ENCODE measurements at regions not wholly inside any gene's neighbourhood (a gene's known extent, or its start where the extent isn't known, plus 50 kb on each side); places are given as distances from the start of the nearest gene placed in this dataset.
"Not testable (repeated sequence)": the region's sequence is repeated elsewhere in the genome, so short reads cannot be mapped to it uniquely, and the experiment has no call there.

- not testable (repeated sequence) for H3K9me3 ChIP-seq (ENCODE audit: control insufficient read depth, insufficient read depth, low read length); H3K4me3 ChIP-seq (ENCODE audit: low read length); H3K36me3 ChIP-seq (ENCODE audit: control insufficient read depth, insufficient read depth, low read length); H3K27ac ChIP-seq (ENCODE audit: low read length); DNase-seq (ENCODE audit: low read depth, low spot score); H3K27me3 ChIP-seq (ENCODE audit: control insufficient read depth, insufficient read depth, low read length); H3K4me1 ChIP-seq (ENCODE audit: control insufficient read depth, insufficient read depth, low read length)
- WGBS (ENCODE audit: insufficient coverage, insufficient read length) = no CpG with 5 or more reads among the region's 1 CpG
These were observed 72.7 kb upstream of the NPIPB12 start for GRCh38 chr16:29578898-29579297.

DNA sequence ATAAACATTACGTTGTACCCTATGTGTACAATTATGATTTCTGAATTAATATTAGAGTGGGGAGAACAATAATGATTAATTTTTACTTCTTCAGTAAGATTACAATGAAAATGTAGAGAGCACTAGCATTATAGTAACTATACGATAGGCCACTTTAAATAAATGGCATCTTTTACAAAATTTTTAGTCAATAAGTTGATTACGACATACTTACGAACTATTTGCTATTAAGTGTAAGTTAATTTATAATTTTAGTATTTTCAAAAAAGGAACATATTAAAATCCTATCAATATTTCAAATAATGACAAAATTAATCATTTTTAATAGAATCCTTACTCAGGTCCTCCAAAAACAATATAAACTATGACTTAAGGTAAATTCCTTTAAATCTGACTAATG is 75.6 kb upstream of the NPIPB12 start:
- H3K27ac ChIP-seq (ENCODE audit: low read length); H3K4me1 ChIP-seq (ENCODE audit: control insufficient read depth, insufficient read depth, low read length); H3K36me3 ChIP-seq (ENCODE audit: control insufficient read depth, insufficient read depth, low read length); H3K27me3 ChIP-seq (ENCODE audit: control insufficient read depth, insufficient read depth, low read length); H3K9me3 ChIP-seq (ENCODE audit: control insufficient read depth, insufficient read depth, low read length); DNase-seq (ENCODE audit: low read depth, low spot score); H3K4me3 ChIP-seq (ENCODE audit: low read length): not testable (repeated sequence)
- WGBS (ENCODE audit: insufficient coverage, insufficient read length) = no CpG with 5 or more reads among the region's 4 CpGs

- not testable (repeated sequence) for H3K27ac ChIP-seq (ENCODE audit: low read length); DNase-seq (ENCODE audit: low read depth, low spot score); H3K27me3 ChIP-seq (ENCODE audit: control insufficient read depth, insufficient read depth, low read length); H3K4me1 ChIP-seq (ENCODE audit: control insufficient read depth, insufficient read depth, low read length); H3K36me3 ChIP-seq (ENCODE audit: control insufficient read depth, insufficient read depth, low read length); H3K9me3 ChIP-seq (ENCODE audit: control insufficient read depth, insufficient read depth, low read length); H3K4me3 ChIP-seq (ENCODE audit: low read length)
- WGBS (ENCODE audit: insufficient coverage, insufficient read length) = no CpG with 5 or more reads among the region's 6 CpGs
These were observed 71.1 kb upstream of the SPN start for GRCh38 chr16:29591919-29592318.

GRCh38 chr16:29594269-29594925 is 68.7 kb upstream of the SPN start:
- peak overlapping the region; percentile 38; the same call in 1 of the 2 replicates for H3K4me3 ChIP-seq (ENCODE audit: low read length)
- not testable (repeated sequence) for H3K36me3 ChIP-seq (ENCODE audit: control insufficient read depth, insufficient read depth, low read length); H3K27ac ChIP-seq (ENCODE audit: low read length); DNase-seq (ENCODE audit: low read depth, low spot score); H3K9me3 ChIP-seq (ENCODE audit: control insufficient read depth, insufficient read depth, low read length); H3K27me3 ChIP-seq (ENCODE audit: control insufficient read depth, insufficient read depth, low read length); H3K4me1 ChIP-seq (ENCODE audit: control insufficient read depth, insufficient read depth, low read length)
- WGBS (ENCODE audit: insufficient coverage, insufficient read length) = no CpG with 5 or more reads among the region's 38 CpGs

GRCh38 chr16:29594926-29595838 is 67.9 kb upstream of the SPN start:
- WGBS (ENCODE audit: insufficient coverage, insufficient read length) = no CpG with 5 or more reads among the region's 91 CpGs
- not testable (repeated sequence) for H3K9me3 ChIP-seq (ENCODE audit: control insufficient read depth, insufficient read depth, low read length); H3K4me1 ChIP-seq (ENCODE audit: control insufficient read depth, insufficient read depth, low read length)

DNA sequence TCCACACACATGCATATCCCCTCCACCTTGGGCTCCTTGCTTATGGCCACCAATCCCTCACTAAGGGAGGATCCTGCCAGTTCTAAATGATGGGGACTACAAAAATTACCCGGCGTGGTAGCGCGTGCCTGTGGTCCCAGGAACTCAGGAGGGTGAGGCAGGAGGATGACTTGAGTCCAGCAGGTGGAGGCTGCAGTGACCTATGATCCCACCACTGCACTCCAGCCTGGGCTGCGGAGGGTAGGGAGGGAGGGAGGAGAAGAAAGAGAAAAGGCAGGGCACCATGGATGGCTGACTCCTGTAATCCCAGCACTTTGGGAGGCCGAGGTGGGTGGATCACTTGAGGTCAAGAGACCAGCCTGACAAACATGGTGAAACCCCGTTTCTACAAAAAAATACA is 66.0 kb upstream of the SPN start:
- not testable (repeated sequence) for H3K36me3 ChIP-seq (ENCODE audit: control insufficient read depth, insufficient read depth, low read length); H3K9me3 ChIP-seq (ENCODE audit: control insufficient read depth, insufficient read depth, low read length); H3K4me1 ChIP-seq (ENCODE audit: control insufficient read depth, insufficient read depth, low read length); DNase-seq (ENCODE audit: low read depth, low spot score); H3K27me3 ChIP-seq (ENCODE audit: control insufficient read depth, insufficient read depth, low read length); H3K4me3 ChIP-seq (ENCODE audit: low read length); H3K27ac ChIP-seq (ENCODE audit: low read length)
- no CpG with 5 or more reads among the region's 7 CpGs for WGBS (ENCODE audit: insufficient coverage, insufficient read length)

More at GRCh38 chr16:29594926-29595838, 67.9 kb upstream of the SPN start:
- H3K27me3 ChIP-seq (ENCODE audit: control insufficient read depth, insufficient read depth, low read length); H3K36me3 ChIP-seq (ENCODE audit: control insufficient read depth, insufficient read depth, low read length); H3K27ac ChIP-seq (ENCODE audit: low read length): not testable (repeated sequence)
- H3K4me3 ChIP-seq (ENCODE audit: low read length) = peak overlapping the region; percentile 66
- DNase-seq (ENCODE audit: low read depth, low spot score) = peak; percentile 52

DNA sequence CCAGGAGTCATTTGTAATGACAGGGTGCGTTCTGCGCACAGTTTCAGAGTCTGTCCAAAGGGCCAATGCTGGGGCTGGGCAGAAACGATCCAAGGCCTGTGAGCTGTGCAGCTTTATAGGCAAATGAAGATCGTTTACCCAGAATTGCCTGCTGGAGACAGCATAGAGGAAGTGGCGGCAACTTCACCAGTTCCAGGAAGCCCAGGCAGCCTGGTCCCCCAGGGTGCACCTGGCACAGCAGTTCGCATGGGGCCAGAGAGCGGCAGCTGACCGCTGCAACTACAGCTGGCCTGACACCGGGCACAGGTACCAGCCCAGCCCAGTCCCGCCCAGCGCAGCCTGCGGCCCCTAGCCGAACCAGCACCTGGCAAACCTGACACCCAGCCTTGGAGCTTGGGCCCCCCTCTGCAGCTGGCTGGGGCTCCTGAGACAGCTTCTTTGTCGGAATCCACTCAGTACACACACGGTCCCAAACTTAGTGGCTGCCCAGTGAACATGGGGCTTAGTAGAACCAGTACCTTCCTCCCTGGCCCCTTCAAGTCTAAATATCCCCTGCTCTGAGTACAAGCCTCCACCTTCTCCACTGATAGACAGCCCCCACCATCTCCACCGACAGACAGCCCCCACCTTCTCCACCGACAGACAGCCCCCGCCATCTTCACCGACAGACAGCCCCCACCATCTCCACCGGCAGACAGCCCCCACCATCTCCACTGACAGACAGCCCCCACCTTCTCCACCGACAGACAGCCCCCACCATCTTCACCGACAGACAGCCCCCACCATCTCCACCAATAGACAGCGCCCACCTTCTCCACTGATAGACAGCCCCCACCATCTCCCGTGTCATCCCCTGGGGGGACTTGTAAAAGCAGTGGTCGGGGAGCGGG is 62.7 kb upstream of the SPN start:
- not testable (repeated sequence) for H3K36me3 ChIP-seq (ENCODE audit: control insufficient read depth, insufficient read depth, low read length); DNase-seq (ENCODE audit: low read depth, low spot score); H3K4me1 ChIP-seq (ENCODE audit: control insufficient read depth, insufficient read depth, low read length); H3K9me3 ChIP-seq (ENCODE audit: control insufficient read depth, insufficient read depth, low read length); H3K27ac ChIP-seq (ENCODE audit: low read length); H3K27me3 ChIP-seq (ENCODE audit: control insufficient read depth, insufficient read depth, low read length); H3K4me3 ChIP-seq (ENCODE audit: low read length)
- no CpG with 5 or more reads among the region's 26 CpGs for WGBS (ENCODE audit: insufficient coverage, insufficient read length)

- H3K27ac ChIP-seq (ENCODE audit: low read length); H3K27me3 ChIP-seq (ENCODE audit: control insufficient read depth, insufficient read depth, low read length); H3K36me3 ChIP-seq (ENCODE audit: control insufficient read depth, insufficient read depth, low read length); DNase-seq (ENCODE audit: low read depth, low spot score); H3K4me3 ChIP-seq (ENCODE audit: low read length); H3K9me3 ChIP-seq (ENCODE audit: control insufficient read depth, insufficient read depth, low read length); H3K4me1 ChIP-seq (ENCODE audit: control insufficient read depth, insufficient read depth, low read length): not testable (repeated sequence)
- no CpG with 5 or more reads among the region's 9 CpGs for WGBS (ENCODE audit: insufficient coverage, insufficient read length)
These were observed 60.8 kb upstream of the SPN start for GRCh38 chr16:29602247-29602625.

DNA sequence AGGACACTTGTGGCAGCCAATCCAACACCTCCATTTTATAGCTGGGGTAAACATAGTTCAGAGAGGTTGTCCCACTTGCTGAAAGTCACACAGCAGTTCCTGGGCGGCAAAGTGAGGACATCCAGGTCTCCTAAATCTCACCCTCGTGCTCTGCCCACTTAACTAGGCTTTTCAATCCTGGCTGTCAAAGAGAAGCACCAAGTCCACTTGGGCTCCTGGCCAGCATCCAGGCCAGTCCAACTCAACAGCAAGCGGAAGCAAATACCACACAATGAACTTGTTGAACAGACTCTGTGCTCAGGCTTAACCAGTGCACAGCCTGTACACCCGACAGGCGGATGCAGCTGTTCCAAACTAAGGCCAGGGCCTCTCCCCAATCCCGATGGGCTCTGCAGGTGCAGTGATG is 60.4 kb upstream of the SPN start:
- H3K27me3 ChIP-seq (ENCODE audit: control insufficient read depth, insufficient read depth, low read length); H3K4me1 ChIP-seq (ENCODE audit: control insufficient read depth, insufficient read depth, low read length); H3K4me3 ChIP-seq (ENCODE audit: low read length); H3K27ac ChIP-seq (ENCODE audit: low read length); DNase-seq (ENCODE audit: low read depth, low spot score); H3K36me3 ChIP-seq (ENCODE audit: control insufficient read depth, insufficient read depth, low read length); H3K9me3 ChIP-seq (ENCODE audit: control insufficient read depth, insufficient read depth, low read length): not testable (repeated sequence)
- no CpG with 5 or more reads among the region's 6 CpGs for WGBS (ENCODE audit: insufficient coverage, insufficient read length)
